ENCODE measurements at regions not wholly inside any gene's neighbourhood (a gene's known extent, or its start where the extent isn't known, plus 50 kb on each side); places are given as distances from the start of the nearest gene placed in this dataset.

GRCh38 chr16:52070341-52071057, 476.4 kb downstream of the TOX3 start:
- TF ChIP-seq CTCF (conservative IDR thresholded peaks at IDR 0.05; ENCODE audit: low read depth, low read length) (no peak), POLR2A (IDR thresholded peaks at IDR 0.05; ENCODE audit: low read depth, low read length) (no peak), RAD21 (IDR thresholded peaks at IDR 0.05; ENCODE audit: low read length) (no peak), SMC3 (IDR thresholded peaks at IDR 0.05; ENCODE audit: low read depth, low read length) (no peak), RCOR1 (IDR thresholded peaks at IDR 0.05; ENCODE audit: insufficient replicate concordance, low read length) (no peak), MAZ (IDR thresholded peaks at IDR 0.05; ENCODE audit: borderline replicate concordance, low read depth, low read length) (no peak), BHLHE40 (IDR thresholded peaks at IDR 0.05; ENCODE audit: low read depth, low read length) (no peak), MXI1 (IDR thresholded peaks at IDR 0.05; ENCODE audit: borderline replicate concordance, low read depth, low read length) (no peak), FOS (IDR thresholded peaks at IDR 0.05; ENCODE audit: low read depth, low read length) (no peak)

Measured in IMR-90 (cell line).